ENCODE measurements at regions not wholly inside any gene's neighbourhood (a gene's known extent, or its start where the extent isn't known, plus 50 kb on each side); places are given as distances from the start of the nearest gene placed in this dataset.

DNA sequence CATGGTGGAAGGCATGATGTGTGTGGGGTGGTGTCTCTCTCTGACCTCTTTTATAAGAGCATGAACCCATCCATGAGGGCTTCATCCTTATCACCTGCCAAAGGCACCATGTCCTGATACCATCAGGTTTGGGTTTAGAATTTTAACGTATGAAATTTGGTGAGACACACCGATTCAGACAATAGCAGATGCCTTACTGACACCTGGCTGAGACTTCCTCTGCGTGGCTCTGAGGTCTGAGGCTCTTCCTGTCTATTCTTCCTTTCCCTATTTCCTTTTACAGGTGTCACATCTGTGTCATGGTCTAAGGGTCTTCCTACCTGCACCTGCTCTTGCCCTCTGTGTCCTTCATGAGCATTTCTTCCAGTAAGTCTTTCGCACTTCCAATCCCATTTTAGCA, 320.7 kb upstream of the CLNK start:
- no peak for TF ChIP-seq LARP7 (IDR thresholded peaks at IDR 0.05)
- TF ChIP-seq PCBP1 (IDR thresholded peaks at IDR 0.05; ENCODE audit: low read depth, low read length, poor library complexity, severe bottlenecking), result no peak
- TF ChIP-seq POLR2A (conservative IDR thresholded peaks at IDR 0.05), result no peak
- TF ChIP-seq, protein P1, sequence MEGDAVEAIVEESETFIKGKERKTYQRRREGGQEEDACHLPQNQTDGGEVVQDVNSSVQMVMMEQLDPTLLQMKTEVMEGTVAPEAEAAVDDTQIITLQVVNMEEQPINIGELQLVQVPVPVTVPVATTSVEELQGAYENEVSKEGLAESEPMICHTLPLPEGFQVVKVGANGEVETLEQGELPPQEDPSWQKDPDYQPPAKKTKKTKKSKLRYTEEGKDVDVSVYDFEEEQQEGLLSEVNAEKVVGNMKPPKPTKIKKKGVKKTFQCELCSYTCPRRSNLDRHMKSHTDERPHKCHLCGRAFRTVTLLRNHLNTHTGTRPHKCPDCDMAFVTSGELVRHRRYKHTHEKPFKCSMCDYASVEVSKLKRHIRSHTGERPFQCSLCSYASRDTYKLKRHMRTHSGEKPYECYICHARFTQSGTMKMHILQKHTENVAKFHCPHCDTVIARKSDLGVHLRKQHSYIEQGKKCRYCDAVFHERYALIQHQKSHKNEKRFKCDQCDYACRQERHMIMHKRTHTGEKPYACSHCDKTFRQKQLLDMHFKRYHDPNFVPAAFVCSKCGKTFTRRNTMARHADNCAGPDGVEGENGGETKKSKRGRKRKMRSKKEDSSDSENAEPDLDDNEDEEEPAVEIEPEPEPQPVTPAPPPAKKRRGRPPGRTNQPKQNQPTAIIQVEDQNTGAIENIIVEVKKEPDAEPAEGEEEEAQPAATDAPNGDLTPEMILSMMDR (IDR thresholded peaks at IDR 0.05 in 2 of 3, conservative IDR thresholded peaks at IDR 0.05 in 1 of 3; ENCODE audit: insufficient read depth in 2 of 3, low read depth in 1 of 3, low read length in 3 of 3), result no peak
- no peak for TF ChIP-seq ZBED1 (IDR thresholded peaks at IDR 0.05)
- TF ChIP-seq NFE2 (IDR thresholded peaks at IDR 0.05; ENCODE audit: low read depth), result no peak
- no peak for TF ChIP-seq ZNF274 (IDR thresholded peaks at IDR 0.05; ENCODE audit: borderline replicate concordance, low read depth, low read length)
- no peak for TF ChIP-seq FOXP1 (CRISPR knock-in tag; IDR thresholded peaks at IDR 0.05)
- TF ChIP-seq HNRNPLL (IDR thresholded peaks at IDR 0.05; ENCODE audit: low read depth, low read length, poor library complexity, severe bottlenecking), result no peak
- TF ChIP-seq EZH2 (IDR thresholded peaks at IDR 0.05; ENCODE audit: borderline replicate concordance, low read depth, low read length), result no peak
- no peak for TF ChIP-seq ZC3H4 (CRISPR knock-in tag; IDR thresholded peaks at IDR 0.05; ENCODE audit: borderline replicate concordance)
- TF ChIP-seq, protein P2, sequence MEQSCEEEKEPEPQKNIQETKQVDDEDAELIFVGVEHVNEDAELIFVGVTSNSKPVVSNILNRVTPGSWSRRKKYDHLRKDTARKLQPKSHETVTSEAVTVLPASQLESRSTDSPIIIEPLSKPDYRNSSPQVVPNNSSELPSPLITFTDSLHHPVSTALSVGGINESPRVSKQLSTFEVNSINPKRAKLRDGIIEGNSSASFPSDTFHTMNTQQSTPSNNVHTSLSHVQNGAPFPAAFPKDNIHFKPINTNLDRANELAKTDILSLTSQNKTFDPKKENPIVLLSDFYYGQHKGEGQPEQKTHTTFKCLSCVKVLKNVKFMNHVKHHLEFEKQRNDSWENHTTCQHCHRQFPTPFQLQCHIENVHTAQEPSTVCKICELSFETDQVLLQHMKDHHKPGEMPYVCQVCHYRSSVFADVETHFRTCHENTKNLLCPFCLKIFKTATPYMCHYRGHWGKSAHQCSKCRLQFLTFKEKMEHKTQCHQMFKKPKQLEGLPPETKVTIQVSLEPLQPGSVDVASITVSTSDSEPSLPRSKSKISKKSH (CRISPR knock-in tag; IDR thresholded peaks at IDR 0.05), result no peak
- TF ChIP-seq ZKSCAN3 (CRISPR knock-in tag; IDR thresholded peaks at IDR 0.05), result no peak
